SK-N-SH (cell line): ENCODE measurements at regions not wholly inside any gene's neighbourhood (a gene's known extent, or its start where the extent isn't known, plus 50 kb on each side); places are given as distances from the start of the nearest gene placed in this dataset.
"Not testable (repeated sequence)": the region's sequence is repeated elsewhere in the genome, so short reads cannot be mapped to it uniquely, and the experiment has no call there.

Experiments used
- CTCF ChIA-PET: fragments of 300-600, 350-600 bp; formaldehyde crosslinking; extraction: SDS; loops from one replicate; lab custom pipeline; 2021; lab: Yijun Ruan, JAX
- POLR2A ChIA-PET: fragments of 350-600 bp; sonication (Branson Sonifier 250); formaldehyde crosslinking; extraction: SDS; loops from one replicate; lab custom pipeline; 2020; ENCODE audit warnings: antibody characterized with exemption, inconsistent platforms; lab: Yijun Ruan, JAX
- DNase-seq: peaks from one replicate; pipeline ENCODE4 v3.0.0; 2012
- H2AFZ ChIP-seq: fragments of 200-600 bp; sonication (generic); 2 replicates; pipeline ENCODE4 v1.8.1; 2016; ENCODE audit warnings: antibody characterized with exemption, mild to moderate bottlenecking, low read depth
- H3F3A ChIP-seq: fragments of 200-600 bp; sonication (generic); replicated peaks from 2 replicates; pipeline ENCODE3; 2016; ENCODE audit warnings: antibody characterized with exemption, mild to moderate bottlenecking; ENCODE audit not compliant: insufficient read depth
- H3K27ac ChIP-seq, 2 experiments: fragments of 200-500 bp in 1 of 2; fragments of 200-600 bp in 1 of 2; sonication (Bioruptor generic) in 1 of 2; sonication (generic), shearing (Covaris generic) in 1 of 2; 2 replicates each; pipeline versions ENCODE4 v1.5.1 to v1.6.1; 2014 to 2016; ENCODE audit warnings: low read depth in 2 of 2, inconsistent platforms in 1 of 2, low read length in 1 of 2, mild to moderate bottlenecking in 1 of 2, mixed read lengths in 1 of 2
- H3K27me3 ChIP-seq: fragments of 200-600 bp; sonication (generic), shearing (Covaris generic); 2 replicates; pipeline ENCODE4 v1.6.1; 2016; ENCODE audit warnings: mixed run types; ENCODE audit not compliant: insufficient read depth
- H3K36me3 ChIP-seq, 2 experiments: fragments of 200-500 bp in 1 of 2; fragments of 200-600 bp in 1 of 2; sonication (Bioruptor generic) in 1 of 2; sonication (generic) in 1 of 2; replicated peaks in 1 of 2; 2 replicates each; pipeline versions ENCODE3 to v1.5.1; 2014 to 2016; ENCODE audit warnings: low read length in 1 of 2, mild to moderate bottlenecking in 1 of 2; ENCODE audit not compliant: insufficient read depth in 2 of 2, control insufficient read depth in 1 of 2
- H3K4me1 ChIP-seq, 2 experiments: fragments of 200-500 bp in 1 of 2; fragments of 200-600 bp in 1 of 2; sonication (Bioruptor generic) in 1 of 2; sonication (generic), shearing (Covaris generic) in 1 of 2; 2 replicates each; pipeline versions ENCODE4 v1.5.1 to v1.6.1; 2014 to 2016; ENCODE audit warnings: low read depth in 1 of 2, low read length in 1 of 2, mixed run types in 1 of 2; ENCODE audit not compliant: insufficient read depth in 2 of 2, control insufficient read depth in 1 of 2
- H3K4me2 ChIP-seq: fragments of 200-600 bp; sonication (generic), shearing (Covaris generic); 2 replicates; pipeline ENCODE4 v1.6.1; 2017; ENCODE audit warnings: mixed run types
- H3K4me3 ChIP-seq, 2 experiments: fragments of 200-500 bp in 1 of 2; fragments of 200-600 bp in 1 of 2; sonication (Bioruptor generic) in 1 of 2; sonication (generic), shearing (Covaris generic) in 1 of 2; 2 replicates each; pipeline versions ENCODE4 v1.5.1 to v1.8.1; 2014 to 2016; ENCODE audit warnings: low read depth in 2 of 2, inconsistent platforms in 1 of 2, low read length in 1 of 2, mild to moderate bottlenecking in 1 of 2, mixed read lengths in 1 of 2, moderate library complexity in 1 of 2
- H3K79me2 ChIP-seq: fragments of 200-600 bp; sonication (generic); 2 replicates; pipeline ENCODE4 v1.8.1; 2017; ENCODE audit warnings: mild to moderate bottlenecking; ENCODE audit not compliant: insufficient read depth
- H3K9ac ChIP-seq: fragments of 200-600 bp; sonication (generic); 2 replicates; pipeline ENCODE4 v1.6.1; 2017; ENCODE audit warnings: mixed run types
- H3K9me2 ChIP-seq: fragments of 200-600 bp; sonication (generic); 2 replicates; pipeline ENCODE4 v1.6.1; 2017; ENCODE audit warnings: mixed run types
- H3K9me3 ChIP-seq: fragments of 200-600 bp; sonication (generic); 2 replicates; pipeline ENCODE4 v1.6.1; 2017; ENCODE audit warnings: mixed run types, mild to moderate bottlenecking, moderate library complexity
- H4K20me1 ChIP-seq: fragments of 200-600 bp; sonication (generic); 2 replicates; pipeline ENCODE4 v1.6.1; 2017; ENCODE audit warnings: mild to moderate bottlenecking, mixed run types; ENCODE audit not compliant: insufficient read depth
- RFX5 ChIP-seq: IDR thresholded peaks from 2 replicates; pipeline ENCODE4 v1.6.1; 2012; ENCODE audit warnings: mild to moderate bottlenecking, improper control_type of control experiment, low read length
- WGBS: methylation state at CpG from one replicate; pipeline ENCODE4 v1.1.6; 2017; ENCODE audit warnings: low lambda C conversion rate; 5-methylcytosine and 5-hydroxymethylcytosine counted together
- TF ChIP-seq, protein P1 (sequence below): IDR thresholded peaks from 2 replicates; pipeline ENCODE4 v1.4.0; 2012; ENCODE audit warnings: low read depth, borderline replicate concordance
- TF ChIP-seq, protein P2 (sequence below): fragments of 150-350 bp; IDR thresholded peaks from 2 replicates; pipeline ENCODE4 v1.6.1; 2017; ENCODE audit warnings: antibody characterized with exemption, low read length, low read depth, borderline replicate concordance
- TF ChIP-seq, protein P3 (sequence below): fragments of 200-600 bp; sonication (generic); IDR thresholded peaks from 2 replicates; pipeline ENCODE4 v1.6.1; 2017; ENCODE audit warnings: antibody characterized with exemption, mild to moderate bottlenecking, moderate library complexity

DNA sequence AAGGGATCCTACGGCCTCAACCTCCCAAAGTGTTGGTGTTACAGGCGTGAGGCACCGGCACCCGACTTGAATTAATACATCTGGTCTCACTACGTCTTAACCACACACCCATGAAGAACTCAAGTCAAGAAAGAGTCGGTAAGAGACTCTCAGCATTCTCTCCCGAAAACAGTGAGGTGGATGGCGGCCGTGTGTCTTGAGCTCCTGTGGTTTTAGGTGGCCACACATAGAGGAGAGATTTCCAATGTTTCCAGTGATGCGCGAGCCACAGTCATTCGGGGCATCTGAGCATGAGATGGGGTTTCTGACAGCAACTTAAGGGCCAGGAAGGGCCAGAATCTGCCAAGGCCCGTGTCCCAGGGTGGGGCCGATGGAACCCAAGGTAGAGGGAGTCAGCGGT, 766.4 kb upstream of the DEFB115 start:
- no peak overlapping the region for H3K4me2 ChIP-seq
- H3K4me1 ChIP-seq: no peaks in the 10 kb centered on the region
- POLR2A ChIA-PET: no interaction called here
- TF ChIP-seq, protein P1, sequence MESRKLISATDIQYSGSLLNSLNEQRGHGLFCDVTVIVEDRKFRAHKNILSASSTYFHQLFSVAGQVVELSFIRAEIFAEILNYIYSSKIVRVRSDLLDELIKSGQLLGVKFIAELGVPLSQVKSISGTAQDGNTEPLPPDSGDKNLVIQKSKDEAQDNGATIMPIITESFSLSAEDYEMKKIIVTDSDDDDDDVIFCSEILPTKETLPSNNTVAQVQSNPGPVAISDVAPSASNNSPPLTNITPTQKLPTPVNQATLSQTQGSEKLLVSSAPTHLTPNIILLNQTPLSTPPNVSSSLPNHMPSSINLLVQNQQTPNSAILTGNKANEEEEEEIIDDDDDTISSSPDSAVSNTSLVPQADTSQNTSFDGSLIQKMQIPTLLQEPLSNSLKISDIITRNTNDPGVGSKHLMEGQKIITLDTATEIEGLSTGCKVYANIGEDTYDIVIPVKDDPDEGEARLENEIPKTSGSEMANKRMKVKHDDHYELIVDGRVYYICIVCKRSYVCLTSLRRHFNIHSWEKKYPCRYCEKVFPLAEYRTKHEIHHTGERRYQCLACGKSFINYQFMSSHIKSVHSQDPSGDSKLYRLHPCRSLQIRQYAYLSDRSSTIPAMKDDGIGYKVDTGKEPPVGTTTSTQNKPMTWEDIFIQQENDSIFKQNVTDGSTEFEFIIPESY: no peak
- TF ChIP-seq, protein P2, sequence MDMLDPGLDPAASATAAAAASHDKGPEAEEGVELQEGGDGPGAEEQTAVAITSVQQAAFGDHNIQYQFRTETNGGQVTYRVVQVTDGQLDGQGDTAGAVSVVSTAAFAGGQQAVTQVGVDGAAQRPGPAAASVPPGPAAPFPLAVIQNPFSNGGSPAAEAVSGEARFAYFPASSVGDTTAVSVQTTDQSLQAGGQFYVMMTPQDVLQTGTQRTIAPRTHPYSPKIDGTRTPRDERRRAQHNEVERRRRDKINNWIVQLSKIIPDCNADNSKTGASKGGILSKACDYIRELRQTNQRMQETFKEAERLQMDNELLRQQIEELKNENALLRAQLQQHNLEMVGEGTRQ: no peak
- TF ChIP-seq RFX5: no peak
- TF ChIP-seq, protein P3, sequence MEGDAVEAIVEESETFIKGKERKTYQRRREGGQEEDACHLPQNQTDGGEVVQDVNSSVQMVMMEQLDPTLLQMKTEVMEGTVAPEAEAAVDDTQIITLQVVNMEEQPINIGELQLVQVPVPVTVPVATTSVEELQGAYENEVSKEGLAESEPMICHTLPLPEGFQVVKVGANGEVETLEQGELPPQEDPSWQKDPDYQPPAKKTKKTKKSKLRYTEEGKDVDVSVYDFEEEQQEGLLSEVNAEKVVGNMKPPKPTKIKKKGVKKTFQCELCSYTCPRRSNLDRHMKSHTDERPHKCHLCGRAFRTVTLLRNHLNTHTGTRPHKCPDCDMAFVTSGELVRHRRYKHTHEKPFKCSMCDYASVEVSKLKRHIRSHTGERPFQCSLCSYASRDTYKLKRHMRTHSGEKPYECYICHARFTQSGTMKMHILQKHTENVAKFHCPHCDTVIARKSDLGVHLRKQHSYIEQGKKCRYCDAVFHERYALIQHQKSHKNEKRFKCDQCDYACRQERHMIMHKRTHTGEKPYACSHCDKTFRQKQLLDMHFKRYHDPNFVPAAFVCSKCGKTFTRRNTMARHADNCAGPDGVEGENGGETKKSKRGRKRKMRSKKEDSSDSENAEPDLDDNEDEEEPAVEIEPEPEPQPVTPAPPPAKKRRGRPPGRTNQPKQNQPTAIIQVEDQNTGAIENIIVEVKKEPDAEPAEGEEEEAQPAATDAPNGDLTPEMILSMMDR: no peak
- TF ChIP-seq, all 33 proteins: peak for 0
- no peak for DNase-seq
- 31% methylated on average over 9 of the region's 15 CpGs for WGBS
- Histone ChIP-seq H3K27me3 (no peaks in the 10 kb centered on the region; the same call in 1 of the 2 replicates), H3K79me2 (no peaks in the 10 kb centered on the region), H3K27ac (no peak overlapping the region), H3K9me3 (no peaks in the 10 kb centered on the region), H2AFZ (no peak overlapping the region), H4K20me1 (no peaks in the 10 kb centered on the region), H3K9ac (no peak overlapping the region), H3K9me2 (no peaks in the 10 kb centered on the region), H3K4me3 (no peak overlapping the region), H3K36me3 (no peaks in the 10 kb centered on the region), H3F3A (no peaks in the 10 kb centered on the region)
- CTCF ChIA-PET: no interaction called here

DNA sequence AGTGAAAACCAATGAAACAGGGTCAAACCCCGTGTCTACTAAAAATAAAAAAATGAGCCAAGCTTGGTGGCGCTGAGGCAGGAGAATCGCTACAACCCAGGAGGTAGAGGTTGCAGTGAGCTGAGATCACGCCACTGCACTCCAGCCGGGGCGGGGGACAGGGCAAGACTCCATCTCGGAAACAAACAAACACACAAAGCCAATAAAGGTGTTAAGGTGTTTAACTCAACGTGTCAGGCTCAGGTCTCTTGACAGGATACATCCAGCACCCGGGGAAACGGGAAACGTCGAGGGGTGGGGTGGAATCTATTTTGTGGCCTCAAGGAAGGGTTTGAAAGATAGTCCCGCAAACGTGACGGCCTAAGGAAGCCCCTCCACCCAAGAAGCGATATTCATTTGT, 760.8 kb upstream of the DEFB115 start:
- H3K27ac ChIP-seq, H3K79me2 ChIP-seq, DNase-seq, H4K20me1 ChIP-seq, H3K4me1 ChIP-seq, POLR2A ChIA-PET, H3K9ac ChIP-seq, CTCF ChIA-PET, H3K9me2 ChIP-seq, H3K9me3 ChIP-seq, H3K36me3 ChIP-seq, H2AFZ ChIP-seq, H3K4me3 ChIP-seq, H3F3A ChIP-seq, H3K4me2 ChIP-seq: not testable (repeated sequence)
- WGBS: 26% methylated on average over 16 of the region's 16 CpGs
- H3K27me3 ChIP-seq: peaks cover 18% of the 10 kb centered on the region

DNA sequence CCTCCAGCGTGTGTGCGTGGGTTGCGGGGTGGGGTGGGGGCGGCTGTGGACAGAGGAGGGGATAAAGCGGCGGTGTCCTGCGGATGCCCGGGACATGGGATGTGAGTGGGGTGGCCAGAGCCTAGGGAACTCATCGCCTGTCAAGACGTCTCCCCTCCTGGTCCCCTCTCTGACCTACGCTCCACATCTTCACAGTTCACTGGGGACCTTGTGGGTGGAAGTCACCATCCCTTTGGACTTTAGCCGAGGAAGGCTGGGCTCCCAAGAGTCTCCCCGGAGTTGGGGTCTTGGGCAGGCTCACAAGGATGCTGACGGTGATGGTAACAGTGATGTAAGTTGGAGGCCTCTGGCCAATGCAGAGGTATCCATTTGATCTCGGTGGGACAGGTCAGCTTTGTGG, 760.3 kb upstream of the DEFB115 start:
- H4K20me1 ChIP-seq, H3K4me3 ChIP-seq, H3F3A ChIP-seq, H3K4me1 ChIP-seq, POLR2A ChIA-PET, H3K9ac ChIP-seq, H3K4me2 ChIP-seq, H3K79me2 ChIP-seq, CTCF ChIA-PET, H3K9me3 ChIP-seq, H3K27ac ChIP-seq, H2AFZ ChIP-seq, H3K9me2 ChIP-seq, H3K36me3 ChIP-seq, DNase-seq: not testable (repeated sequence)
- H3K27me3 ChIP-seq: peaks cover 22% of the 10 kb centered on the region
- 38% methylated on average over 14 of the region's 15 CpGs for WGBS
